Lower leg skin (tissue), 3 donors: ENCODE measurements at regions not wholly inside any gene's neighbourhood (a gene's known extent, or its start where the extent isn't known, plus 50 kb on each side); places are given as distances from the start of the nearest gene placed in this dataset.

Experiments
- POLR2A ChIP-seq, 2 donors: fragments of 450-650 bp; IDR thresholded peaks; one replicate each; pipeline ENCODE4 v1.6.1; 2016 to 2017; ENCODE audit warnings: antibody characterized with exemption in 2 of 2, mild to moderate bottlenecking in 1 of 2, moderate library complexity in 1 of 2
- TF ChIP-seq, protein P1 (sequence below), 3 donors: fragments of 450-650 bp; IDR thresholded peaks; one replicate each; pipeline ENCODE4 v1.5.1; 2016; ENCODE audit warnings: antibody characterized with exemption in 3 of 3, mild to moderate bottlenecking in 3 of 3, moderate library complexity in 2 of 3

DNA sequence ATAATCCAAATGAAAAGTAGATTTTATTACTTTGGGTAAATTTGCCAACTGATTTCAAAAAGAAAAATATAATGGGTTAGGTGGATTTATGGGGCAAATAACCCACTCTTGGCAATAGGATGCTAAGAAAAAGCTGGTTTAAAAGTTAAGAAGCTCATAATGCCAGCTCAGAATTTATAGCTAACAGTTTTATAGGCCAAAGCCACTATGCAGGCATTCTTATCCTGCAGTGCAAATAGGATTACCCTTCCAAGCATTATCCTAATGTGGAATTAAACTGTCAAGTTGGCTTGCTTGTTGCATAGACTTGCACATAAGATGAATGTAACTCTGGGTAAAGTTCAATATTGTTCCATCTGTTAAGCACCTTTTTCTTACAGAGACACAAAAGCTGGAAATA is 703.0 kb downstream of the PCDH18 start:
- TF ChIP-seq, protein P1, sequence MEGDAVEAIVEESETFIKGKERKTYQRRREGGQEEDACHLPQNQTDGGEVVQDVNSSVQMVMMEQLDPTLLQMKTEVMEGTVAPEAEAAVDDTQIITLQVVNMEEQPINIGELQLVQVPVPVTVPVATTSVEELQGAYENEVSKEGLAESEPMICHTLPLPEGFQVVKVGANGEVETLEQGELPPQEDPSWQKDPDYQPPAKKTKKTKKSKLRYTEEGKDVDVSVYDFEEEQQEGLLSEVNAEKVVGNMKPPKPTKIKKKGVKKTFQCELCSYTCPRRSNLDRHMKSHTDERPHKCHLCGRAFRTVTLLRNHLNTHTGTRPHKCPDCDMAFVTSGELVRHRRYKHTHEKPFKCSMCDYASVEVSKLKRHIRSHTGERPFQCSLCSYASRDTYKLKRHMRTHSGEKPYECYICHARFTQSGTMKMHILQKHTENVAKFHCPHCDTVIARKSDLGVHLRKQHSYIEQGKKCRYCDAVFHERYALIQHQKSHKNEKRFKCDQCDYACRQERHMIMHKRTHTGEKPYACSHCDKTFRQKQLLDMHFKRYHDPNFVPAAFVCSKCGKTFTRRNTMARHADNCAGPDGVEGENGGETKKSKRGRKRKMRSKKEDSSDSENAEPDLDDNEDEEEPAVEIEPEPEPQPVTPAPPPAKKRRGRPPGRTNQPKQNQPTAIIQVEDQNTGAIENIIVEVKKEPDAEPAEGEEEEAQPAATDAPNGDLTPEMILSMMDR (IDR thresholded peaks at IDR 0.05) = no peak
- TF ChIP-seq POLR2A (IDR thresholded peaks at IDR 0.05) = no peak
